H1 (cell line): ENCODE measurements at regions not wholly inside any gene's neighbourhood (a gene's known extent, or its start where the extent isn't known, plus 50 kb on each side); places are given as distances from the start of the nearest gene placed in this dataset.

Experiments
- CTCF ChIA-PET: fragments of 300-600 bp; sonication (Branson Sonifier 250); formaldehyde crosslinking; loops from one replicate; lab custom pipeline; 2021; ENCODE audit not compliant: partially characterized antibody; lab: Charles Lee
- POLR2A ChIA-PET: fragments of 300-600 bp; sonication (Branson Sonifier 250); formaldehyde crosslinking; loops from one replicate; lab custom pipeline; 2021; ENCODE audit warnings: inconsistent platforms; ENCODE audit not compliant: partially characterized antibody; lab: Charles Lee
- DNase-seq, 2 experiments: peaks; one replicate each; pipeline versions ENCODE4 v3.0.0 to v3.0.0-alpha.2; 2010 to 2022; ENCODE audit warnings: low spot score in 2 of 2, low read depth in 1 of 2, mixed read lengths in 1 of 2
- FAIRE-seq: peaks from 2 replicates; lab custom pipeline; 2011; peaks lifted over from hg19 to GRCh38; lab: Jason Lieb, UNC
- H2AFZ ChIP-seq: 2 replicates; pipeline ENCODE4 v1.8.1; 2012; ENCODE audit warnings: low read length, inconsistent platforms
- H2AK5ac ChIP-seq: 2 replicates; pipeline ENCODE4 v1.6.1; 2013; ENCODE audit warnings: low read depth, low read length
- H2BK120ac ChIP-seq: replicated peaks from 2 replicates; pipeline ENCODE3; 2013; ENCODE audit warnings: low read depth, low read length, inconsistent platforms
- H2BK12ac ChIP-seq: 2 replicates; pipeline ENCODE4 v1.6.1; 2013; ENCODE audit warnings: low read depth, low read length
- H2BK15ac ChIP-seq: 2 replicates; pipeline ENCODE4 v1.6.1; 2013; ENCODE audit warnings: low read length
- H2BK20ac ChIP-seq: 2 replicates; pipeline ENCODE4 v1.6.1; 2013; ENCODE audit warnings: low read length
- H2BK5ac ChIP-seq: 2 replicates; pipeline ENCODE4 v1.6.1; 2013; ENCODE audit warnings: low read depth, low read length
- H3K14ac ChIP-seq: 2 replicates; pipeline ENCODE4 v1.6.1; 2013; ENCODE audit warnings: inconsistent platforms; ENCODE audit not compliant: insufficient read length
- H3K18ac ChIP-seq: 2 replicates; pipeline ENCODE4 v1.6.1; 2013; ENCODE audit warnings: low read length; ENCODE audit errors: extremely low read depth
- H3K23ac ChIP-seq: 2 replicates; pipeline ENCODE4 v1.6.1; 2013; ENCODE audit warnings: inconsistent platforms; ENCODE audit not compliant: insufficient read length
- H3K23me2 ChIP-seq: 2 replicates; pipeline ENCODE4 v1.6.1; 2013; ENCODE audit warnings: low read depth, low read length
- H3K27ac ChIP-seq: 2 replicates; pipeline ENCODE4 v1.6.1; 2011; ENCODE audit warnings: low read depth, low read length, inconsistent platforms
- H3K27me3 ChIP-seq, 4 experiments: replicated peaks in 1 of 4; 1 replicate in 1 of 4; 2 replicates in 3 of 4; pipeline versions ENCODE4 v1.6.1 to v1.8.1; 2011 to 2013; ENCODE audit warnings: low read length in 3 of 4, mild to moderate bottlenecking in 3 of 4, inconsistent platforms in 2 of 4, mixed read lengths in 2 of 4, moderate library complexity in 1 of 4; ENCODE audit not compliant: control insufficient read depth in 3 of 4, insufficient read depth in 3 of 4; ENCODE audit errors: extremely low read depth in 1 of 4
- H3K36me3 ChIP-seq, 4 experiments: 2 replicates each; pipeline versions ENCODE4 v1.6.1 to v1.8.1; 2011 to 2013; ENCODE audit warnings: mild to moderate bottlenecking in 4 of 4, low read length in 3 of 4, moderate library complexity in 2 of 4, control low read depth in 1 of 4, inconsistent platforms in 1 of 4; ENCODE audit not compliant: insufficient read depth in 4 of 4, control insufficient read depth in 2 of 4
- H3K4ac ChIP-seq: replicated peaks from 2 replicates; pipeline ENCODE3; 2013; ENCODE audit warnings: low read length, low read depth, mixed read lengths, inconsistent platforms; ENCODE audit not compliant: insufficient read length
- H3K4me1 ChIP-seq, 4 experiments: replicated peaks in 1 of 4; 1 replicate in 1 of 4; 2 replicates in 3 of 4; pipeline versions ENCODE4 v1.6.1 to v1.8.1; 2011 to 2013; ENCODE audit warnings: low read length in 3 of 4, inconsistent platforms in 2 of 4, mixed read lengths in 1 of 4; ENCODE audit not compliant: insufficient read depth in 4 of 4, control insufficient read depth in 3 of 4
- H3K4me2 ChIP-seq, 2 experiments: 2 replicates each; pipeline versions ENCODE4 v1.6.1 to v1.8.1; 2011 to 2013; ENCODE audit warnings: low read depth in 2 of 2, low read length in 2 of 2, control low read depth in 1 of 2, inconsistent platforms in 1 of 2, mild to moderate bottlenecking in 1 of 2; ENCODE audit not compliant: insufficient read depth in 1 of 2
- H3K4me3 ChIP-seq, 4 experiments: fragments of 200-600, 300-600 bp in 1 of 4; sonication (generic), shearing (Covaris generic), sonication (Bioruptor Twin) in 1 of 4; 2 replicates each; pipeline versions ENCODE4 v1.5.1 to v1.8.1; 2011 to 2016; ENCODE audit warnings: low read length in 4 of 4, low read depth in 3 of 4, control low read depth in 2 of 4, inconsistent platforms in 2 of 4, mild to moderate bottlenecking in 2 of 4, mixed read lengths in 1 of 4, moderate library complexity in 1 of 4; ENCODE audit not compliant: insufficient read depth in 2 of 4; ENCODE audit errors: extremely low read depth in 1 of 4
- H3K56ac ChIP-seq: replicated peaks from 2 replicates; pipeline ENCODE3; 2013; ENCODE audit warnings: low read depth, mild to moderate bottlenecking, mixed read lengths, low read length, inconsistent platforms; ENCODE audit not compliant: insufficient read length
- H3K79me1 ChIP-seq: 2 replicates; pipeline ENCODE4 v1.6.1; 2013; ENCODE audit warnings: low read depth, low read length, control low read depth
- H3K79me2 ChIP-seq, 2 experiments: 2 replicates each; pipeline versions ENCODE4 v1.6.1 to v1.8.1; 2012 to 2013; ENCODE audit warnings: low read length in 2 of 2, mild to moderate bottlenecking in 2 of 2, inconsistent platforms in 1 of 2; ENCODE audit not compliant: insufficient read depth in 2 of 2, control insufficient read depth in 1 of 2
- H3K9ac ChIP-seq, 4 experiments: replicated peaks in 1 of 4; 1 replicate in 1 of 4; 2 replicates in 3 of 4; pipeline versions ENCODE4 v1.6.1 to v1.8.1; 2011 to 2013; ENCODE audit warnings: low read depth in 3 of 4, low read length in 3 of 4, control low read depth in 2 of 4, mild to moderate bottlenecking in 2 of 4, moderate library complexity in 2 of 4, inconsistent platforms in 1 of 4; ENCODE audit errors: extremely low read depth in 1 of 4
- H3K9me3 ChIP-seq, 2 experiments: 2 replicates each; pipeline versions ENCODE4 v1.6.1 to v1.8.1; 2012 to 2013; ENCODE audit warnings: mild to moderate bottlenecking in 2 of 2, moderate library complexity in 2 of 2, control low read depth in 1 of 2, inconsistent platforms in 1 of 2, low read depth in 1 of 2, low read length in 1 of 2, mixed read lengths in 1 of 2; ENCODE audit not compliant: insufficient read depth in 2 of 2
- H4K20me1 ChIP-seq, 2 experiments: replicated peaks in 1 of 2; 2 replicates each; pipeline versions ENCODE3 to v1.8.1; 2011 to 2013; ENCODE audit warnings: inconsistent platforms in 2 of 2, low read length in 2 of 2, mild to moderate bottlenecking in 1 of 2; ENCODE audit not compliant: insufficient read depth in 2 of 2, control insufficient read depth in 1 of 2
- H4K5ac ChIP-seq: 2 replicates; pipeline ENCODE4 v1.6.1; 2013; ENCODE audit warnings: low read length, low read depth, mixed read lengths, inconsistent platforms; ENCODE audit not compliant: insufficient read length
- H4K8ac ChIP-seq: 2 replicates; pipeline ENCODE4 v1.8.0; 2013; ENCODE audit warnings: mild to moderate bottlenecking, moderate library complexity, low read length, inconsistent platforms; ENCODE audit not compliant: insufficient read depth; ENCODE audit errors: extremely low read depth
- H4K91ac ChIP-seq: replicated peaks from 2 replicates; pipeline ENCODE3; 2013; ENCODE audit warnings: low read length, mixed read lengths, inconsistent platforms; ENCODE audit not compliant: insufficient read length
- CBX5 ChIP-seq: fragments of 300-800, 300-1000 bp; sonication (generic); IDR thresholded peaks from 2 replicates; pipeline ENCODE4 v1.7.1; 2016; ENCODE audit warnings: antibody characterized with exemption, low read length, low read depth
- CBX8 ChIP-seq: fragments of 300-800, 300-1000 bp; sonication (generic); IDR thresholded peaks from 2 replicates; pipeline ENCODE4 v1.7.1; 2016; ENCODE audit warnings: low read depth, low read length, borderline replicate concordance
- GABPA ChIP-seq: IDR thresholded peaks from 2 replicates; pipeline ENCODE4 v1.6.1; 2011; ENCODE audit warnings: mild to moderate bottlenecking, low read length, moderate library complexity, borderline replicate concordance; ENCODE audit not compliant: insufficient read depth
- KDM5A ChIP-seq: fragments of 200-600 bp; IDR thresholded peaks from 2 replicates; pipeline ENCODE4 v1.7.1; 2012; ENCODE audit warnings: mild to moderate bottlenecking, low read length, inconsistent platforms, mixed read lengths
- WGBS, 2 experiments: shearing (Covaris generic) in 1 of 2; methylation state at CpG; one replicate each; pipeline versions ENCODE4 v1.1.6 to v1.1.7; 2013 to 2015; ENCODE audit warnings: low lambda C conversion rate in 2 of 2, mixed read lengths in 2 of 2, inconsistent platforms in 1 of 2, low coverage in 1 of 2, missing lambda C conversion rate in 1 of 2; ENCODE audit not compliant: insufficient replicate concordance in 2 of 2, insufficient coverage in 1 of 2, insufficient read length in 1 of 2; ENCODE audit errors: extremely low coverage in 1 of 2, missing lambda C conversion rate in 1 of 2; 5-methylcytosine and 5-hydroxymethylcytosine counted together

GRCh38 chr2:89775885-89776284 is 1084.4 kb downstream of the RPIA start:
- no peaks in the 10 kb centered on the region for H3K36me3 ChIP-seq
- no peak overlapping the region for H2AK5ac ChIP-seq
- no peak overlapping the region for H4K5ac ChIP-seq
- H3K23me2 ChIP-seq, result peaks cover 4% of the 10 kb centered on the region; the same call in 1 of the 2 replicates
- no peak overlapping the region for H2BK15ac ChIP-seq
- H4K91ac ChIP-seq, result no peak overlapping the region
- H2AFZ ChIP-seq, result no peak overlapping the region
- H3K27ac ChIP-seq, result no peak overlapping the region
- no peaks in the 10 kb centered on the region for H3K79me2 ChIP-seq
- no peak overlapping the region for H3K14ac ChIP-seq
- no peak overlapping the region for H3K4me2 ChIP-seq
- ChIA-PET CTCF (no interaction called here), POLR2A (no interaction called here)
- H3K4me1 ChIP-seq, result no peaks in the 10 kb centered on the region
- H2BK120ac ChIP-seq, result no peak overlapping the region
- H4K20me1 ChIP-seq, result no peaks in the 10 kb centered on the region
- no peak overlapping the region for H3K23ac ChIP-seq
- no peak overlapping the region for H2BK12ac ChIP-seq
- H3K9ac ChIP-seq, result no peak overlapping the region
- H2BK20ac ChIP-seq, result no peak overlapping the region
- H3K79me1 ChIP-seq, result no peaks in the 10 kb centered on the region
- H3K4ac ChIP-seq, result no peak overlapping the region
- no peaks in the 10 kb centered on the region for H3K27me3 ChIP-seq
- no peak overlapping the region for H3K18ac ChIP-seq
- peak overlapping the region; percentile 83 for H3K56ac ChIP-seq
- H2BK5ac ChIP-seq, result no peak overlapping the region
- no peak overlapping the region for H3K4me3 ChIP-seq
- H3K9me3 ChIP-seq, result peaks cover 25 to 85% of the 10 kb centered on the region in 2 experiments
- H4K8ac ChIP-seq, result no peak overlapping the region
- FAIRE-seq, result no peak
- DNase-seq, result no peak
- WGBS, 2 experiments, result 91% methylated on average over 15 of the region's 15 CpGs; no CpG with 5 or more reads in 1 of the 2 experiments
- TF ChIP-seq KDM5A, result no peak
- TF ChIP-seq GABPA, result no peak
- TF ChIP-seq CBX8, result no peak
- TF ChIP-seq CBX5, result no peak
